Ovary (tissue), 3 donors: ENCODE measurements at regions not wholly inside any gene's neighbourhood (a gene's known extent, or its start where the extent isn't known, plus 50 kb on each side); places are given as distances from the start of the nearest gene placed in this dataset.

Experiments used
- CTCF ChIP-seq, 3 donors: fragments of 450-650 bp in 2 of 3; fragments of 200-600 bp in 1 of 3; IDR thresholded peaks; one replicate each; pipeline versions ENCODE4 v1.5.1 to v1.8.0; 2016 to 2022; ENCODE audit warnings: antibody characterized with exemption in 3 of 3, mild to moderate bottlenecking in 1 of 3
- EP300 ChIP-seq: sonication (generic); formaldehyde crosslinking; IDR thresholded peaks from one replicate; pipeline ENCODE4 v1.6.1; 2017; ENCODE audit warnings: antibody characterized with exemption
- POLR2A ChIP-seq: fragments of 450-650 bp; IDR thresholded peaks from one replicate; pipeline ENCODE4 v1.6.1; 2017; ENCODE audit warnings: antibody characterized with exemption, mild to moderate bottlenecking, moderate library complexity
- donor health status: DM: no; HTN: no; CAD: no.

- TF ChIP-seq CTCF (IDR thresholded peaks at IDR 0.05), result no peak
- TF ChIP-seq POLR2A, result no peak
- TF ChIP-seq EP300, result no peak
Measured at GRCh38 chr1:198848649-198849048, 209.8 kb downstream of the PTPRC start.
